H9 (cell line): ENCODE measurements at regions not wholly inside any gene's neighbourhood (a gene's known extent, or its start where the extent isn't known, plus 50 kb on each side); places are given as distances from the start of the nearest gene placed in this dataset.

ENCODE experiments used
- DNase-seq: peaks from one replicate; pipeline ENCODE4 v3.0.0-alpha.2; 2017
- H2AFZ ChIP-seq: one replicate; pipeline ENCODE4 v1.6.1; 2013; ENCODE audit warnings: mild to moderate bottlenecking, low read length, control low read depth, moderate library complexity
- H2AK5ac ChIP-seq: 2 replicates; pipeline ENCODE4 v1.6.1; 2013; ENCODE audit warnings: low read length, control low read depth, mixed read lengths; ENCODE audit not compliant: insufficient read length
- H2BK120ac ChIP-seq: one replicate; pipeline ENCODE4 v1.6.1; 2013; ENCODE audit warnings: low read depth, mild to moderate bottlenecking, low read length, control low read depth, inconsistent platforms; ENCODE audit not compliant: poor library complexity, severe bottlenecking
- H2BK12ac ChIP-seq: 2 replicates; pipeline ENCODE4 v1.6.1; 2013; ENCODE audit warnings: low read length, control low read depth, mixed read lengths, low read depth; ENCODE audit not compliant: insufficient read length
- H2BK15ac ChIP-seq: 2 replicates; pipeline ENCODE4 v1.6.1; 2013; ENCODE audit warnings: low read depth, low read length, control low read depth
- H2BK20ac ChIP-seq: one replicate; pipeline ENCODE4 v1.6.1; 2013; ENCODE audit warnings: low read depth, mild to moderate bottlenecking, low read length, control low read depth, inconsistent platforms; ENCODE audit not compliant: poor library complexity, severe bottlenecking
- H2BK5ac ChIP-seq: 2 replicates; pipeline ENCODE4 v1.6.1; 2013; ENCODE audit warnings: low read length, control low read depth, mixed read lengths; ENCODE audit not compliant: insufficient read length
- H3K14ac ChIP-seq: 2 replicates; pipeline ENCODE4 v1.6.1; 2013; ENCODE audit warnings: low read length, control low read depth; ENCODE audit not compliant: insufficient read depth
- H3K18ac ChIP-seq: 2 replicates; pipeline ENCODE4 v1.6.1; 2013; ENCODE audit warnings: low read depth, mild to moderate bottlenecking, mixed read lengths, low read length, control low read depth; ENCODE audit not compliant: insufficient read length
- H3K23ac ChIP-seq: 2 replicates; pipeline ENCODE4 v1.6.1; 2013; ENCODE audit warnings: low read length, control low read depth, mixed read lengths, low read depth; ENCODE audit not compliant: insufficient read length
- H3K23me2 ChIP-seq: 2 replicates; pipeline ENCODE4 v1.6.1; 2013; ENCODE audit warnings: low read depth, mild to moderate bottlenecking, mixed read lengths, low read length, control low read depth; ENCODE audit not compliant: insufficient read length, poor library complexity, severe bottlenecking
- H3K27ac ChIP-seq: 2 replicates; pipeline ENCODE4 v1.5.1; 2013; ENCODE audit warnings: low read length, control low read depth, mixed read lengths, low read depth; ENCODE audit not compliant: insufficient read length
- H3K27me3 ChIP-seq: 2 replicates; pipeline ENCODE4 v1.6.1; 2013; ENCODE audit warnings: low read length, control low read depth, inconsistent platforms; ENCODE audit not compliant: insufficient read depth
- H3K4ac ChIP-seq: 2 replicates; pipeline ENCODE4 v1.6.1; 2013; ENCODE audit warnings: low read depth, mild to moderate bottlenecking, control low read depth, inconsistent platforms, low read length, moderate library complexity
- H3K4me1 ChIP-seq: 2 replicates; pipeline ENCODE4 v1.6.1; 2013; ENCODE audit warnings: low read length, control low read depth, inconsistent platforms; ENCODE audit not compliant: insufficient read depth
- H3K4me2 ChIP-seq: 2 replicates; pipeline ENCODE4 v1.6.1; 2013; ENCODE audit warnings: low read length, control low read depth, mixed read lengths; ENCODE audit not compliant: insufficient read length, insufficient read depth
- H3K56ac ChIP-seq: 2 replicates; pipeline ENCODE4 v1.6.1; 2013; ENCODE audit warnings: low read depth, mild to moderate bottlenecking, mixed read lengths, low read length, control low read depth; ENCODE audit not compliant: insufficient read length
- H3K79me1 ChIP-seq: 2 replicates; pipeline ENCODE4 v1.6.1; 2013; ENCODE audit warnings: low read depth, mild to moderate bottlenecking, moderate library complexity, low read length, control low read depth, inconsistent platforms; ENCODE audit not compliant: insufficient read depth, poor library complexity, severe bottlenecking
- H3K79me2 ChIP-seq: 2 replicates; pipeline ENCODE4 v1.6.1; 2013; ENCODE audit warnings: low read length, control low read depth, inconsistent platforms; ENCODE audit not compliant: insufficient read depth
- H3K9ac ChIP-seq: 2 replicates; pipeline ENCODE4 v1.6.1; 2013; ENCODE audit warnings: low read length, control low read depth, mixed read lengths; ENCODE audit not compliant: insufficient read length; ENCODE audit errors: extremely low read depth
- H3K9me3 ChIP-seq: one replicate; pipeline ENCODE4 v1.6.1; 2013; ENCODE audit warnings: low read depth, low read length, inconsistent platforms; ENCODE audit not compliant: control insufficient read depth
- H3T11ph ChIP-seq: one replicate; pipeline ENCODE4 v1.6.1; 2013; ENCODE audit warnings: mild to moderate bottlenecking, low read length, control low read depth, inconsistent platforms
- H4K20me1 ChIP-seq: one replicate; pipeline ENCODE4 v1.6.1; 2013; ENCODE audit not compliant: control insufficient read depth, insufficient read length, insufficient read depth
- H4K5ac ChIP-seq: 2 replicates; pipeline ENCODE4 v1.6.1; 2013; ENCODE audit warnings: low read depth, mild to moderate bottlenecking, mixed read lengths, low read length, control low read depth; ENCODE audit not compliant: insufficient read length
- H4K8ac ChIP-seq: replicated peaks from 2 replicates; pipeline ENCODE4 v1.6.1; 2013; ENCODE audit warnings: low read length, control low read depth, mixed read lengths, low read depth; ENCODE audit not compliant: insufficient read length
- H4K91ac ChIP-seq: 2 replicates; pipeline ENCODE4 v1.6.1; 2013; ENCODE audit warnings: low read depth, mild to moderate bottlenecking, moderate library complexity, mixed read lengths, low read length, control low read depth; ENCODE audit not compliant: insufficient read length
- H3K27ac Mint-ChIP-seq, 3 experiments: 2 replicates in 2 of 3; 3 replicates in 1 of 3; pipeline ENCODE4 v1.8.0; 2020 to 2021; ENCODE audit warnings: mixed read lengths in 3 of 3, mild to moderate bottlenecking in 1 of 3, moderate library complexity in 1 of 3
- H3K27me3 Mint-ChIP-seq: 2 replicates; pipeline ENCODE4 v1.8.0; 2021; ENCODE audit warnings: low read depth, mild to moderate bottlenecking, moderate library complexity, mixed read lengths
- H3K36me3 Mint-ChIP-seq, 3 experiments: 2 replicates in 2 of 3; 3 replicates in 1 of 3; pipeline ENCODE4 v1.8.0; 2020 to 2021; ENCODE audit warnings: low read depth in 3 of 3, mixed read lengths in 3 of 3; ENCODE audit not compliant: insufficient read depth in 1 of 3
- H3K4me1 Mint-ChIP-seq, 2 experiments: 2 replicates each; pipeline ENCODE4 v1.8.0; 2020; ENCODE audit warnings: mixed read lengths in 2 of 2
- H3K4me3 Mint-ChIP-seq, 2 experiments: 2 replicates in 1 of 2; 3 replicates in 1 of 2; pipeline ENCODE4 v1.8.0; 2020 to 2021; ENCODE audit warnings: mild to moderate bottlenecking in 2 of 2, mixed read lengths in 2 of 2, moderate library complexity in 1 of 2
- H3K9me3 Mint-ChIP-seq, 2 experiments: 2 replicates in 1 of 2; 3 replicates in 1 of 2; pipeline ENCODE4 v1.8.0; 2020; ENCODE audit warnings: mild to moderate bottlenecking in 2 of 2, mixed read lengths in 2 of 2, moderate library complexity in 1 of 2
- CTCF ChIP-seq: fragments of 200-600 bp; sonication (generic); conservative IDR thresholded peaks from 3 replicates; pipeline ENCODE4 v1.8.0; 2021; ENCODE audit warnings: antibody characterized with exemption, mild to moderate bottlenecking
- WGBS: extraction: QIAGEN DNeasy Blood & Tissue Kit; methylation state at CpG from one replicate; pipeline ENCODE4 v1.1.7; 2013; ENCODE audit warnings: missing lambda C conversion rate, low lambda C conversion rate, mixed read lengths; ENCODE audit not compliant: insufficient read length; ENCODE audit errors: extremely low coverage; 5-methylcytosine and 5-hydroxymethylcytosine counted together

GRCh38 chr3:65112751-65113300 is 425.0 kb upstream of the ADAMTS9 start:
- Mint-ChIP-seq H3K27ac (no peak overlapping the region), H3K9me3 (no peaks in the 10 kb centered on the region; a peak in 1 of 5 replicates), H3K36me3 (no peaks in the 10 kb centered on the region), H3K4me3 (no peak overlapping the region), H3K4me1 (no peaks in the 10 kb centered on the region), H3K27me3 (no peaks in the 10 kb centered on the region; the same call in 1 of the 2 replicates)
- H3K79me1 ChIP-seq: no peaks in the 10 kb centered on the region
- no peak overlapping the region for H2BK12ac ChIP-seq
- TF ChIP-seq CTCF: no peak
- H4K8ac ChIP-seq: no peak overlapping the region
- no peak overlapping the region for H3K14ac ChIP-seq
- no peak overlapping the region for H2BK15ac ChIP-seq
- H2BK20ac ChIP-seq: no peak overlapping the region
- no peak overlapping the region for H2BK120ac ChIP-seq
- no peak overlapping the region for H3K56ac ChIP-seq
- no peak overlapping the region for H2BK5ac ChIP-seq
- H3T11ph ChIP-seq: no peak overlapping the region
- no peak overlapping the region for H3K23ac ChIP-seq
- H3K79me2 ChIP-seq: 0 out of 2 replicates have a peak, but pooled peaks cover 2% of the 10 kb centered on the region
- H3K9ac ChIP-seq: no peak overlapping the region
- no peak overlapping the region for H3K18ac ChIP-seq
- H3K4me1 ChIP-seq: no peaks in the 10 kb centered on the region
- no peaks in the 10 kb centered on the region for H3K23me2 ChIP-seq
- H3K4ac ChIP-seq: no peak overlapping the region
- no peak overlapping the region for H3K27ac ChIP-seq
- H2AK5ac ChIP-seq: no peak overlapping the region
- no peak overlapping the region for H4K91ac ChIP-seq
- no peak overlapping the region for H3K4me2 ChIP-seq
- no CpG with 5 or more reads among the region's 6 CpGs for WGBS
- no peaks in the 10 kb centered on the region for H4K20me1 ChIP-seq
- H3K27me3 ChIP-seq: no peaks in the 10 kb centered on the region; the same call in 1 of the 2 replicates
- DNase-seq: no peak
- no peak overlapping the region for H4K5ac ChIP-seq
- no peaks in the 10 kb centered on the region for H3K9me3 ChIP-seq
- H2AFZ ChIP-seq: no peak overlapping the region
